HG02623 (cell line): ENCODE measurements at regions not wholly inside any gene's neighbourhood (a gene's known extent, or its start where the extent isn't known, plus 50 kb on each side); places are given as distances from the start of the nearest gene placed in this dataset.

Experiments
- ATAC-seq: cut with Tn5 transposase; IDR thresholded peaks from one replicate; pipeline ENCODE4 v1.9.1; 2021; ENCODE audit warnings: moderate library complexity; ENCODE audit not compliant: unreplicated experiment

GRCh38 chr15:39230205-39230907 is 350.5 kb upstream of the THBS1 start:
- no peak for ATAC-seq

GRCh38 chr15:39230908-39231285 is 350.0 kb upstream of the THBS1 start:
- ATAC-seq: no peak

- no peak for ATAC-seq
Measured at GRCh38 chr15:39232512-39232911, 348.4 kb upstream of the THBS1 start.

- ATAC-seq: no peak
Measured at GRCh38 chr15:39235084-39235795, 345.6 kb upstream of the THBS1 start.

- ATAC-seq: no peak
Measured at GRCh38 chr15:39236375-39236774, 344.5 kb upstream of the THBS1 start.

- no peak for ATAC-seq
Measured at GRCh38 chr15:39238443-39238842, 342.4 kb upstream of the THBS1 start.

DNA sequence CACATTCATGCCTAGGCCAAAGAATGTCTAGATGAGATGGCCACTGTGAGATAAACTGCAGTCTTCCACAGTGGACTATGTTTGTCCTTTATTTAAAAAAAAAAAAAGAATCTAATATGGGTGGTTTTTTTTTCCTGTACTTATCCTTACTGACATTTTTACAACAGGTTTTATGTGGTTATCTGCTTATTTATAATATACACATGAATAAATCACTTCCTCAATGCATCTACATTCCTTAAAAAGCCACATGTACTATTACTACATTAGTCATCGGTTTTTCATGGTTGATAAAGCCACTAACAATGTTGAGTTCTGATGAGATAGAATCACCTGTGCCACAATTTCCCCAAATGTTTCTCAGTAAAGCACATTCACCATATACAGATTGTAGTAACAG is 341.3 kb upstream of the THBS1 start:
- ATAC-seq: no peak

DNA sequence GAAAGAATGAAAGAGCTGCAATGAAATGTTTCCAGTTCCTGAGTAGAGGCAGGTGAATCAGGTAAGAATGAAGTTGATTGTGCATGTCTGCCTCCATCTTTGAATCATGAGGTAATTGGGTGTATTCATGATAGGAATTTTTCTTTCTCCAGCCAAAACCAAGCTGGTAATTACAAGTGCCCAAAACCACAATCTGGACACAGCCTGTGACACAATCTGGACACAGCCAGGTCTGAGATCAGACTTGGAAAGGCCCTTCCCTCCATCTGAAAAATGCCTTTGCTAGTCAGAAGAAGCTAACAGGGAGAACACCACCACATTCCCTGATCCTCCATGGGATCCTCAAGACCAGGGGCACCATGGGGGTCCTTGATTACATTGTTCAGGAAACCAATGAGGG is 338.5 kb upstream of the THBS1 start:
- ATAC-seq: no peak

DNA sequence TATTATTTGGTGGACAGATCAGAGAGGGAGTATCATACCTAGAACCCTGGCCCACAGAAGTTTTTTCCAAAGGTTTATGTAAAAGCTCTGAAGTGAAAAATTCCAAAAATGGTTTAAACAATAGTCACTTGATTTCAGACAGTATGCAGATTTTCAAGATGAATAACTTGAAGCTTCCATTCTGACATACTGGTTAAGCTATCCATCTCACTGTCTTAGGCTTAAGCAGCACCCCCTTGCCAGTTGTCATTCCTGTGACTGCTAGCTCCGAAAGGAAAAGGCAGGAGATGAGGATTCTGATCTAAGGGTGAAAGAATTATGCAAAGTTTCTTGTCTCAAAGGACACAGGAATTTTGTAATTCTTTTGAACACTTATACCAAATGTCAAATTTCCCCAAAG is 337.5 kb upstream of the THBS1 start:
- ATAC-seq: no peak

DNA sequence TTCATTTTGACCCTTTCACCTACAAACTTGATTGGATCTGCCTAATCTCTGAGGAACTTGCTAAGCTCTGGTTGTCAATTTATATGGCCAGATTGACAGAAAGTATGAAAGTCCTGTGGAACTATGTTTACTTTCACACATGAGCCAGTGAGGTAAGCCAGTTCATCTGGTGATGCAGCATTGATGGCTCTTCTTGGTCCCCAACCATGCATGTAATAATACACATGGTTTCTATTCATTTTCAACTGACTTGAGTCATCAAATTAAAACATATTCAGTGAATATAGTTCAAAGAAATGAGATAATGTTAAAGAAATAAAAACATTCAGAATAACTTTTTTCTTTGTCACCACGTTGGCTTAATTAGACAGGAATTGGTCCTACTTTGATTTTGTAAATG is 336.1 kb upstream of the THBS1 start:
- no peak for ATAC-seq

GRCh38 chr15:39246523-39246922 is 334.4 kb upstream of the THBS1 start:
- no peak for ATAC-seq

- ATAC-seq: no peak
Measured at GRCh38 chr15:39247574-39247973, 333.3 kb upstream of the THBS1 start.

GRCh38 chr15:39248204-39248603 is 332.7 kb upstream of the THBS1 start:
- no peak for ATAC-seq

DNA sequence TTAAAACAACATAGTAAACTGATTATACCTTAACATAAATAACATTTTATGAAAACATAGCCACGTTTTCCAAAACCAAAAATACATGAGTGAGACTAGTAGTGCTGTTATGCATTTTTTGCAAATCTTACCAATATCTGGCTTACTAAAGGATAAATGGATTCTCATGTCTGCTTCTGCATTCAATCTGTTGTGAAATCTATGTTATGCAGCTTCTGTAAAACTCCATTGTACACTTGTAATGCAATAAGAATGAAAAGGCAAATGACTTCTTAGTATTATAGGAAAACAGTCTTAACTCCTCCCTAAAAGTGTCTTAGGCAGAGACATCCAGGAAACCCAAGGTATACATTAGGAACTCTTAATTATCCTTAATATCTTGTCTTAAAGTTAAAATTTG is 330.9 kb upstream of the THBS1 start:
- ATAC-seq: no peak

DNA sequence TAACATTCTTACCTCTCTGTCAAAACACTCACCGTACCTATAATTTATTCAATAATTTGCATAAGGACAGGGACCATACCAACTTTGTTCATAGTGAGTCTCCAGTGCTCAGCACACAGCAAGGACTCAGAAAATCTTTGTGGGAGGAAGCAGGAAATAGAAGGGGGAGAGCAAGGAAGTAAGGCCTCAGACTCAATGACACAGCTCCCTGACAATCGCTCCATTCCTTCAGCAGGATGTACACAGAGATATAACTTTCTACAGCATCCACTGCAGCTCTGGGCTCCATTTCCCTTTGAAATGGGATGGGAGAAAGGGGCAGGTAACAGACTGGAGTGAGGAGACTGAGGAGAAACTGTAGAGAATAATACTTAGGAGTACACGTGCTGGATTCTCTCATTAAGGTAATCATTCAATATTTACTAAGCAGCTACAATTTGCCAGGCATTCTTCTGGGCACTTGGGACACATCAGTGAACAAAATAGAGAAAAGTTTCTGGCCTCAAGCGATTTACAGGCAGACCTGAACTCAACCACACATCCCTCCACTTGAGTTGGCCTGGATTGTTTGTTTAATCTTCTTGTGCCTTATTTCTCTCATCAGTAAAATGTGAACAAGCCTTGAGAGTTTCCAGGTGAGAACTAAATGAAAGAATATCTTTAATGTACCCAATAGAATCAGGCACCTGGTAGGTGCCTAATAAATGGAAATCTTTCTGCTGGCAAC is 330.3 kb upstream of the THBS1 start:
- no peak for ATAC-seq

DNA sequence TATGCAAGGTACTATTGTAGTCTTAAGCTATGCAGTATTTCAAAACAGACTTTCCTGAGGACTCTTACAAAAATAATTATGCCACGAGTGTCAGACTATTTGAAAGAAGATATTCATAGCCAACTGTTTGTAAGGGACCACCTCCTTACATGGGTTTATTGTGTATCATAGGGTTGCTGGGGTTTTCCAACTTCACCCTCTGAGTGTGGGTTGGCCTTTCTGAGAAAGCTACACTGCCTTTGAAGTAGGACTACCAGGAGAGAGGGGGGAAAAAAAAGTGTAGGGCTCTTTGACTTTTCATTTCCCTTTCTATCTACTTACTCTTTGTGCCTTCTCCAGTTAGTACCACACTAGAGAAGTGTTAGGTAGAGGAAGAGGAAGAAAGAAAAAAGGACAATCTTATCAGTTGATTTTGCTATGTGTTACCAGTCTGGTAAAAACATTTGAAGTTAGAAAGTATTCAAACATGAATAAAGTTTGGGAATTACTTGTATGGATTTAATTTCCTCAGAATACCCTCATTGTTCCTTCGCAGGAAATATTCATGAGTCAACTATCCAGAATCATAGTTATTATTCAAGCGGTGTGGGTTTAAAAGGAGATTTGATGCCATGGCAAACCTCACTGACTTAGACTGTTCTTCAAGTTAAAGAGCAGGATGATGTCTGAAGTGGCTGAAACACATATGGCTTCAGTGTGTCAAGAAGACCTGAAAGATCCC is 329.3 kb upstream of the THBS1 start:
- no peak for ATAC-seq

GRCh38 chr15:39252134-39252470 is 328.8 kb upstream of the THBS1 start:
- ATAC-seq: no peak

GRCh38 chr15:39253552-39253951 is 327.3 kb upstream of the THBS1 start:
- no peak for ATAC-seq

DNA sequence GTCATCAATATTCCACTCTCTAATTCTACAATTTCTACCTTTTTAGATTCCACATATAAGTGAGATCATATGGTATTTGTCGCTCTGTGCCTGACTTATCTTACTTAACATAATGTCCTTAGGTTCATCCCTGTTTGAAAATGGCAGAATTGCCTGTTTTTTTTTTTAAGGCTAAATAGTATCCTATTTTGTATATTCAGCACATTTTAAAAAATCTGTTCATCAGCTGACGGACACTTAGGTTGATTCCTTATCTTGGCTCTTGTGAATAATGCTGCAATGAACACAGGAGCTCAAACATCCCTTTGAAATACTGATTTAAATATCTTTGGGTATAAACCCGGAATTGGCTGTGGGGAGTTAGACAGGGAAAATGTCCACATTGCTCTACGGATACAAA is 326.7 kb upstream of the THBS1 start:
- ATAC-seq: no peak

- ATAC-seq: no peak
Measured at GRCh38 chr15:39255760-39256159, 325.1 kb upstream of the THBS1 start.

DNA sequence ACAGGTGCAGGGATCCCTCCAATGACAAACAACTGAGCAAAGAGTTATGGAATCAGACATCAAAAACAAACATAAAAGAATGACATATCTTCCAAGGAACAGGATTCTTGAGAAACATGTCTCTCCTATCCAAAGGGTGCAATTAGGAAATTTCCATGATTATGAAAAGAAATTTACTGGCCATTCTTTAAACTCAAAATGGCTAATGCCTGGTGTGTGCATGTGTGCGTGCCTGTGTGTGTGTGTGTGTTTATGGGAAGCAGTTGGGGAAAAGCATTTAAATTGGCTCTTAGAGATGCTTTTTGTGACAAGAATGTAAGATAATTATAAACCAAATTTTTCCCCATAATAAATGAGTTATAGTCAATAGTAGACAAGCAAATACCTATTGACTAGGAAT is 320.5 kb upstream of the THBS1 start:
- ATAC-seq: no peak

DNA sequence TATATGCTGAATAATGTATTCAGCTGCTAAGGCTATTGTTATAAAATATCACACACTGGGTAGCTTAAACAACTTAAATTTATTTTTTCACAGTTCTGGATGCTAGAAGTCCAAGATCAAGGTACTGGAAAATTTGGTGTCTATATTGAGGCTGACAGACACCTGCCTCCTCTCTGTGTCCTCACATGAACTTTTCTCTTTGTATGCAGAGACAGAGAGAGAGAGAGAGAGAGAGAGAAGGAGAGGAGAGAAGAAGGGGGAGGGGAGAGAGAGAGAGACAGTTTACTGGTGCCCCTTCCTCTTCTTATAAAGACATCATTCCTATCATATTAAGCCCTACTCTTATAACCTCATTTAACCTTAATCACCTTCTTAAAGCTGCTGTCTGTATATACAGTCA is 320.1 kb upstream of the THBS1 start:
- no peak for ATAC-seq
